ENCODE measurements at regions not wholly inside any gene's neighbourhood (a gene's known extent, or its start where the extent isn't known, plus 50 kb on each side); places are given as distances from the start of the nearest gene placed in this dataset.
A peak's percentile ranks its signal among the peaks of the same experiment; 100 is the strongest.

DNA sequence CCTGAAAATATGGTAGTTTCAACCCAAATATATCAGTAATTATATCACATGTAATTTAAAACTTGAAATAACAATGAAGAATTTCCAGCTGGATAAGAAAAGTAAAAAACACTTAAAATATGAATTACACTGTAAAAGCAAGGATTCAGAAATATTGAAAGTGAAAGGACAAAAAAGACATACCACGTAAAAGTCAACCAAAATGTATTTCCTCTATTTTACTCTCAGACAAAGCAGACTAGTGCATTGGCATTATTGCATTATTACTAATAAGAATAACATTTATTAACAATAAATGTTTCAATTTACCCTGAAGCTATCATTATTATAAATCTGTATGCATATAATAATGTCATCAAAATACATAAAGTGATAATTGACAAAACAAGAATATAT is 445.1 kb upstream of the TRIB2 start:
- intact Hi-C loops (cut with micrococcal nuclease) = loop anchor here (5.0 kb wide), 1 partner anchor 446 kb away; the partner anchor contains the start of gene TRIB2

DNA sequence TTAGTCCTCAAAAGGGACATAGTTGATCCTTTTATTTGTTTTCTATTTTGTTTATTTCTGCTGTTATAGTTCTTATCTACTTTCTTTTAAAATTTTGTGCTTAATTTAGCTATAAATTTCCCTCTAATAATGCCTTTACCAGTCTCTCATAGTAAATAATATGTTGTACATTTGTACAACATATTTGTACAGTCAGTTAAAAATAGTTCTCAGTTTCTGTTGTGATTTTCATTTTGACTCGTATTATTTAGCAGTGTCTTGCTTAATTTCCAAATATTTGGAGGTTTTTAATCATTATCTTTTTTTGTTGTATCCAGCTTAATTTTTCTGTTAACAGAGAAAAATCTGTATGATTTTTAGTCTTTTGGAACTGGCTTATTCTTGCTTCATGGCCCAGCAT is 443.6 kb upstream of the TRIB2 start:
- ChIA-PET CTCF (interaction anchor here (1.6 kb wide), 1 partner anchor 444 kb away, joined by 4 read pairs; the partner anchor contains the start of gene TRIB2), POLR2A (no interaction called here)
- intact Hi-C loops (cut with micrococcal nuclease) = loop anchor here (5.0 kb wide), 1 partner anchor 444 kb away; the partner anchor contains the start of gene TRIB2
- no peaks in the 10 kb centered on the region for H3K27me3 Mint-ChIP-seq
- peaks cover 33% of the 10 kb centered on the region for H3K4me1 Mint-ChIP-seq
- H3K27ac Mint-ChIP-seq = no peak overlapping the region
- no peak for DNase-seq
- TF ChIP-seq, protein P1, sequence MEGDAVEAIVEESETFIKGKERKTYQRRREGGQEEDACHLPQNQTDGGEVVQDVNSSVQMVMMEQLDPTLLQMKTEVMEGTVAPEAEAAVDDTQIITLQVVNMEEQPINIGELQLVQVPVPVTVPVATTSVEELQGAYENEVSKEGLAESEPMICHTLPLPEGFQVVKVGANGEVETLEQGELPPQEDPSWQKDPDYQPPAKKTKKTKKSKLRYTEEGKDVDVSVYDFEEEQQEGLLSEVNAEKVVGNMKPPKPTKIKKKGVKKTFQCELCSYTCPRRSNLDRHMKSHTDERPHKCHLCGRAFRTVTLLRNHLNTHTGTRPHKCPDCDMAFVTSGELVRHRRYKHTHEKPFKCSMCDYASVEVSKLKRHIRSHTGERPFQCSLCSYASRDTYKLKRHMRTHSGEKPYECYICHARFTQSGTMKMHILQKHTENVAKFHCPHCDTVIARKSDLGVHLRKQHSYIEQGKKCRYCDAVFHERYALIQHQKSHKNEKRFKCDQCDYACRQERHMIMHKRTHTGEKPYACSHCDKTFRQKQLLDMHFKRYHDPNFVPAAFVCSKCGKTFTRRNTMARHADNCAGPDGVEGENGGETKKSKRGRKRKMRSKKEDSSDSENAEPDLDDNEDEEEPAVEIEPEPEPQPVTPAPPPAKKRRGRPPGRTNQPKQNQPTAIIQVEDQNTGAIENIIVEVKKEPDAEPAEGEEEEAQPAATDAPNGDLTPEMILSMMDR (IDR thresholded peaks at IDR 0.05) = no peak
- no peak for ATAC-seq (ENCODE audit: low read depth)
- H3K4me3 Mint-ChIP-seq = no peak overlapping the region
- no peaks in the 10 kb centered on the region for H3K9me3 Mint-ChIP-seq
- H3K36me3 Mint-ChIP-seq (ENCODE audit: low read depth) = no peaks in the 10 kb centered on the region

More for the DNA sequence above, 445.1 kb upstream of the TRIB2 start:
- TF ChIP-seq, protein P1 (IDR thresholded peaks at IDR 0.05) = no peak
- Mint-ChIP-seq H3K27ac (peak overlapping the region; percentile 54), H3K27me3 (no peaks in the 10 kb centered on the region), H3K4me3 (peak overlapping the region; percentile 74), H3K36me3 (ENCODE audit: low read depth) (no peaks in the 10 kb centered on the region), H3K9me3 (no peaks in the 10 kb centered on the region), H3K4me1 (peaks cover 22% of the 10 kb centered on the region)
- DNase-seq (no peak), ATAC-seq (ENCODE audit: low read depth) (no peak)
- ChIA-PET POLR2A (interaction anchor here (0.7 kb wide), 1 partner anchor 168 kb away, joined by 7 read pairs; no protein-coding TSS in a partner anchor), CTCF (interaction anchor here (0.6 to 1.6 kb wide), 4 partner anchors 48 to 445 kb away, joined by 3 to 4 read pairs (median 3); partner anchors contain the start of gene TRIB2)

DNA sequence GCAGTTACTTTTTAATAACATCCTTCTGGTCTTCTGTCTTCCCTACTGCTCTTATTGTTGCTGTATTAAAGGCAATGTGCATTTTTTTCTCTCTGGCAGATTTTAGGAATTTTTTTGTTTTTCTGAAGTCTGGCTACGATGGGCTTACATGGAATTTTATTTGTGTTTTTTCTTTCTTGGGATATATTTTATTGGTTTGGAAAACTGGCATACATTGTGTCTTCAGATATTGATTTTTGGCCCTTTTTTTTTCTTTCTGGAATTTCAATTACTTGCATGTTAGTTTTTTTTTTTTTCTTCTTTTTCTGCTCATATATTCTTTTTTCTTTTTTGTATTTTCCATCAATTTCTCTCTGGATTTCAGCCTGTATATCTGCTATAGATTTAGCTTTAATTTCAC is 442.1 kb upstream of the TRIB2 start:
- no peaks in the 10 kb centered on the region for H3K36me3 Mint-ChIP-seq (ENCODE audit: low read depth)
- no peak overlapping the region for H3K4me3 Mint-ChIP-seq
- DNase-seq (no peak), ATAC-seq (ENCODE audit: low read depth) (no peak)
- ChIA-PET POLR2A (no interaction called here), CTCF (no interaction called here)
- H3K27me3 Mint-ChIP-seq = no peaks in the 10 kb centered on the region
- H3K9me3 Mint-ChIP-seq = no peaks in the 10 kb centered on the region
- TF ChIP-seq, protein P1 (IDR thresholded peaks at IDR 0.05) = no peak
- H3K27ac Mint-ChIP-seq = no peak overlapping the region
- intact Hi-C loops (cut with micrococcal nuclease) = loop anchor here (5.0 kb wide), 1 partner anchor 443 kb away; the partner anchor contains the start of gene TRIB2
- peaks cover 32% of the 10 kb centered on the region for H3K4me1 Mint-ChIP-seq

DNA sequence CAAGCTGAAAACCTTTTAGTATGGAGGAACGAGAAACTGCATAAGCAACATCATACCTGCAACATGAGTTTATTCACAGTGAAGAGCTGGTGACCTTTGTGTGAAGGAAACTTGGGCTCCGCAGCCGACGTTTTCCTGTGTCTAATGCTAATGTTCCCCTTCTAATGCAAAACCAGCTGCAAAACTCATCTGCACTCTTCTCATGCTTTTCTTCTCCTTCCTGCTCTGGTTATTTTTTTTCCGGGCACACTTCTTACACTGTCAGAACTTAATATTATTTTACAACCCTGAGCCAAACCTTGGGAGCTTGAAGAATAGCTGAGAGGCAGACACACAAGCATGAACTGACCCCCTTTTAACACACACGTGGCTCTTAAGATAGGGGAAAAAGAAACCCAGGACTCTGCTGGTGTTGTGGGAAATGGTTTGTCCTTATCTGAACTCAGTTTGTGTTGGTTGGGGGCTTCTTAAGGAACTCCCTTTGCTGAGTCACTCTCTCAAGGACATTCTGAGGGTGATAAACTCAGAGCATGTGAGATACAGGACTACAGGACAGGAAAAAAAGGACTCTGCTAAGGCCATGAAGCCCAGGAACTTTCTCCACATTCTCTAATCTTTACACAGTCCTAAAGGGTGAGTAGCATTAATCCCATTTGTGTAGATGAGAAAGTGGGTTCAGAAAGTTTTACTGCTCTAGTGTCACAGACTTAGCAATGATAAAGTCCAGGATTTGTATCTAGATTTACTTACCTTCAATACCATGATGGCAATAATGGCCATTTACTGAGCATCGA is 439.3 kb upstream of the TRIB2 start:
- H3K27ac Mint-ChIP-seq = no peak overlapping the region
- H3K36me3 Mint-ChIP-seq (ENCODE audit: low read depth) = no peaks in the 10 kb centered on the region
- H3K27me3 Mint-ChIP-seq = no peaks in the 10 kb centered on the region
- DNase-seq (no peak), ATAC-seq (ENCODE audit: low read depth) (no peak)
- ChIA-PET CTCF (no interaction called here), POLR2A (no interaction called here)
- H3K9me3 Mint-ChIP-seq = peaks cover 2% of the 10 kb centered on the region
- H3K4me3 Mint-ChIP-seq = no peak overlapping the region
- TF ChIP-seq, protein P1 (IDR thresholded peaks at IDR 0.05) = no peak
- peaks cover 28% of the 10 kb centered on the region for H3K4me1 Mint-ChIP-seq
- intact Hi-C loops (cut with micrococcal nuclease) = no loop called here

DNA sequence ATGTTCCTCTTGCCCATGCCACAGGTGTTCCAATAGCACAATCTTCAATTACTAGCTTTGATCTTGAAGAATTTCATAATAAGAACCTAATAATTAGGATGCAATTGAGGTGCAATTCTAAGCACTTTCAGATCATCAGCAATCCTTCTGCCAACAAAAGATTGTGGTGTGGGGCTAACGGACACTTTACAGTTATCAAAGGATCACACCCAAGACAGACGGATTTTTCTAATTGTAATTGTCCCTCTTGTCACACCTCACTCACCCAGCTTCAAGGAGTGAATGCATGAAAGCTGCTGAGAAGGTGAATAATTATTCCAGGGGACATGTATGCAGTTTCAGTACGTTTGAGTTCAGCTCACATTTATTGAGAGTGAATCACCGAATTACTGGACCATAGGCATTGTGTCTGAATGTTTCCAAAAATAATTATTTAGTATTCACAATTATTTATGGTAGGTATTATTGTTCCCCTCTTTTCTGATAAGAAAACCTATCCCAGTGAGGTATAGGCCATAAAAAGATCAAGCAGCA is 438.5 kb upstream of the TRIB2 start:
- no peak overlapping the region for H3K27ac Mint-ChIP-seq
- no peaks in the 10 kb centered on the region for H3K27me3 Mint-ChIP-seq
- no peak for DNase-seq
- intact Hi-C loops (cut with micrococcal nuclease) = no loop called here
- ChIA-PET CTCF (no interaction called here), POLR2A (no interaction called here)
- no peak for ATAC-seq (ENCODE audit: low read depth)
- H3K9me3 Mint-ChIP-seq = peaks cover 2% of the 10 kb centered on the region
- TF ChIP-seq, protein P1 (IDR thresholded peaks at IDR 0.05) = no peak
- no peaks in the 10 kb centered on the region for H3K36me3 Mint-ChIP-seq (ENCODE audit: low read depth)
- H3K4me3 Mint-ChIP-seq = no peak overlapping the region
- peaks cover 30% of the 10 kb centered on the region for H3K4me1 Mint-ChIP-seq
